WTC11 (cell line): ENCODE measurements at regions not wholly inside any gene's neighbourhood (a gene's known extent, or its start where the extent isn't known, plus 50 kb on each side); places are given as distances from the start of the nearest gene placed in this dataset.

Experiments used
- FOXJ3 ChIP-seq: sonication (generic); formaldehyde crosslinking; IDR thresholded peaks from 2 replicates; pipeline ENCODE4 v1.9.0; 2021; ENCODE audit warnings: missing genetic modification reagents, mild to moderate bottlenecking, borderline replicate concordance
- FOXP1 ChIP-seq: sonication (generic); formaldehyde crosslinking; IDR thresholded peaks from 2 replicates; pipeline ENCODE4 v1.8.0; 2022; ENCODE audit warnings: missing genetic modification reagents, mild to moderate bottlenecking, moderate library complexity, borderline replicate concordance
- HMGA2 ChIP-seq: fragments of 250-450 bp; sonication (Bioruptor Pico); IDR thresholded peaks from 2 replicates; pipeline ENCODE4 v1.4.0; 2021; ENCODE audit warnings: mild to moderate bottlenecking, moderate library complexity
- ZNF219 ChIP-seq: sonication (generic); formaldehyde crosslinking; IDR thresholded peaks from 2 replicates; pipeline ENCODE4 v1.8.0; 2023; ENCODE audit warnings: missing genetic modification reagents, mild to moderate bottlenecking, borderline replicate concordance
- TF ChIP-seq, protein P1 (sequence below): sonication (generic); formaldehyde crosslinking; IDR thresholded peaks from 2 replicates; pipeline ENCODE4 v1.8.1; 2023; ENCODE audit warnings: mild to moderate bottlenecking, missing genetic modification reagents, moderate library complexity
- TF ChIP-seq, protein P2 (sequence below): fragments of 200-600 bp; IDR thresholded peaks from 2 replicates; pipeline ENCODE4 v1.8.0; 2022; ENCODE audit warnings: antibody characterized with exemption
- TF ChIP-seq, protein P3 (sequence below): sonication (generic); formaldehyde crosslinking; conservative IDR thresholded peaks from 2 replicates; pipeline ENCODE4 v1.8.1; 2023; ENCODE audit warnings: mild to moderate bottlenecking, low read depth, missing genetic modification reagents, moderate library complexity
- TF ChIP-seq, protein P4 (sequence below): sonication (generic); formaldehyde crosslinking; IDR thresholded peaks from 2 replicates; pipeline ENCODE4 v1.8.0; 2022; ENCODE audit warnings: mild to moderate bottlenecking, missing genetic modification reagents

DNA sequence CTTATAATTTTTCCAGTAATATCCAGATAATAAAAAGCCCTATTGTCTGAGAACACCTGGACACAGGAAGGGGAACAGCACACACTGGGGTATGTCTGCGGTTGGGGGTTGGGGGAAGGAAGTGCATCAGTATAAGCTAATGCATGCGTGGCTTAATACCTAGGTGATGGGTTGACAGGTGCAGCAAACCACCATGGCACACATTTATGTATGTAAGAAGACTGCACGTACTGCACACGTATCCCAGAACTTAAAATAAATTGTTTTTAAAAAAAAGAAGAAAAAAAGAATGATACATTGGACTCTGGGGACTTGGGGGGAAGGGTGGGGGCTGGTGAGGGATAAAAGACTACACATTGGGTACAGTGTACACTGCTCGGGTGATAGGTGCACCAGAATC is 144.9 kb upstream of the C1orf174 start:
- TF ChIP-seq ZNF219 (CRISPR knock-in tag), result no peak
- TF ChIP-seq FOXJ3 (CRISPR knock-in tag), result no peak
- TF ChIP-seq, protein P1, sequence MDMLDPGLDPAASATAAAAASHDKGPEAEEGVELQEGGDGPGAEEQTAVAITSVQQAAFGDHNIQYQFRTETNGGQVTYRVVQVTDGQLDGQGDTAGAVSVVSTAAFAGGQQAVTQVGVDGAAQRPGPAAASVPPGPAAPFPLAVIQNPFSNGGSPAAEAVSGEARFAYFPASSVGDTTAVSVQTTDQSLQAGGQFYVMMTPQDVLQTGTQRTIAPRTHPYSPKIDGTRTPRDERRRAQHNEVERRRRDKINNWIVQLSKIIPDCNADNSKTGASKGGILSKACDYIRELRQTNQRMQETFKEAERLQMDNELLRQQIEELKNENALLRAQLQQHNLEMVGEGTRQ (CRISPR knock-in tag), result no peak
- TF ChIP-seq, protein P2, sequence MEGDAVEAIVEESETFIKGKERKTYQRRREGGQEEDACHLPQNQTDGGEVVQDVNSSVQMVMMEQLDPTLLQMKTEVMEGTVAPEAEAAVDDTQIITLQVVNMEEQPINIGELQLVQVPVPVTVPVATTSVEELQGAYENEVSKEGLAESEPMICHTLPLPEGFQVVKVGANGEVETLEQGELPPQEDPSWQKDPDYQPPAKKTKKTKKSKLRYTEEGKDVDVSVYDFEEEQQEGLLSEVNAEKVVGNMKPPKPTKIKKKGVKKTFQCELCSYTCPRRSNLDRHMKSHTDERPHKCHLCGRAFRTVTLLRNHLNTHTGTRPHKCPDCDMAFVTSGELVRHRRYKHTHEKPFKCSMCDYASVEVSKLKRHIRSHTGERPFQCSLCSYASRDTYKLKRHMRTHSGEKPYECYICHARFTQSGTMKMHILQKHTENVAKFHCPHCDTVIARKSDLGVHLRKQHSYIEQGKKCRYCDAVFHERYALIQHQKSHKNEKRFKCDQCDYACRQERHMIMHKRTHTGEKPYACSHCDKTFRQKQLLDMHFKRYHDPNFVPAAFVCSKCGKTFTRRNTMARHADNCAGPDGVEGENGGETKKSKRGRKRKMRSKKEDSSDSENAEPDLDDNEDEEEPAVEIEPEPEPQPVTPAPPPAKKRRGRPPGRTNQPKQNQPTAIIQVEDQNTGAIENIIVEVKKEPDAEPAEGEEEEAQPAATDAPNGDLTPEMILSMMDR, result no peak
- TF ChIP-seq, protein P3, sequence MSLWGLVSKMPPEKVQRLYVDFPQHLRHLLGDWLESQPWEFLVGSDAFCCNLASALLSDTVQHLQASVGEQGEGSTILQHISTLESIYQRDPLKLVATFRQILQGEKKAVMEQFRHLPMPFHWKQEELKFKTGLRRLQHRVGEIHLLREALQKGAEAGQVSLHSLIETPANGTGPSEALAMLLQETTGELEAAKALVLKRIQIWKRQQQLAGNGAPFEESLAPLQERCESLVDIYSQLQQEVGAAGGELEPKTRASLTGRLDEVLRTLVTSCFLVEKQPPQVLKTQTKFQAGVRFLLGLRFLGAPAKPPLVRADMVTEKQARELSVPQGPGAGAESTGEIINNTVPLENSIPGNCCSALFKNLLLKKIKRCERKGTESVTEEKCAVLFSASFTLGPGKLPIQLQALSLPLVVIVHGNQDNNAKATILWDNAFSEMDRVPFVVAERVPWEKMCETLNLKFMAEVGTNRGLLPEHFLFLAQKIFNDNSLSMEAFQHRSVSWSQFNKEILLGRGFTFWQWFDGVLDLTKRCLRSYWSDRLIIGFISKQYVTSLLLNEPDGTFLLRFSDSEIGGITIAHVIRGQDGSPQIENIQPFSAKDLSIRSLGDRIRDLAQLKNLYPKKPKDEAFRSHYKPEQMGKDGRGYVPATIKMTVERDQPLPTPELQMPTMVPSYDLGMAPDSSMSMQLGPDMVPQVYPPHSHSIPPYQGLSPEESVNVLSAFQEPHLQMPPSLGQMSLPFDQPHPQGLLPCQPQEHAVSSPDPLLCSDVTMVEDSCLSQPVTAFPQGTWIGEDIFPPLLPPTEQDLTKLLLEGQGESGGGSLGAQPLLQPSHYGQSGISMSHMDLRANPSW (CRISPR knock-in tag), result no peak
- TF ChIP-seq, protein P4, sequence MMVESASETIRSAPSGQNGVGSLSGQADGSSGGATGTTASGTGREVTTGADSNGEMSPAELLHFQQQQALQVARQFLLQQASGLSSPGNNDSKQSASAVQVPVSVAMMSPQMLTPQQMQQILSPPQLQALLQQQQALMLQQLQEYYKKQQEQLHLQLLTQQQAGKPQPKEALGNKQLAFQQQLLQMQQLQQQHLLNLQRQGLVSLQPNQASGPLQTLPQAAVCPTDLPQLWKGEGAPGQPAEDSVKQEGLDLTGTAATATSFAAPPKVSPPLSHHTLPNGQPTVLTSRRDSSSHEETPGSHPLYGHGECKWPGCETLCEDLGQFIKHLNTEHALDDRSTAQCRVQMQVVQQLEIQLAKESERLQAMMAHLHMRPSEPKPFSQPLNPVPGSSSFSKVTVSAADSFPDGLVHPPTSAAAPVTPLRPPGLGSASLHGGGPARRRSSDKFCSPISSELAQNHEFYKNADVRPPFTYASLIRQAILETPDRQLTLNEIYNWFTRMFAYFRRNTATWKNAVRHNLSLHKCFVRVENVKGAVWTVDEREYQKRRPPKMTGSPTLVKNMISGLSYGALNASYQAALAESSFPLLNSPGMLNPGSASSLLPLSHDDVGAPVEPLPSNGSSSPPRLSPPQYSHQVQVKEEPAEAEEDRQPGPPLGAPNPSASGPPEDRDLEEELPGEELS (CRISPR knock-in tag), result no peak
- no peak for TF ChIP-seq HMGA2
- no peak for TF ChIP-seq FOXP1 (CRISPR knock-in tag)
